ENCODE measurements at regions not wholly inside any gene's neighbourhood (a gene's known extent, or its start where the extent isn't known, plus 50 kb on each side); places are given as distances from the start of the nearest gene placed in this dataset.

DNA sequence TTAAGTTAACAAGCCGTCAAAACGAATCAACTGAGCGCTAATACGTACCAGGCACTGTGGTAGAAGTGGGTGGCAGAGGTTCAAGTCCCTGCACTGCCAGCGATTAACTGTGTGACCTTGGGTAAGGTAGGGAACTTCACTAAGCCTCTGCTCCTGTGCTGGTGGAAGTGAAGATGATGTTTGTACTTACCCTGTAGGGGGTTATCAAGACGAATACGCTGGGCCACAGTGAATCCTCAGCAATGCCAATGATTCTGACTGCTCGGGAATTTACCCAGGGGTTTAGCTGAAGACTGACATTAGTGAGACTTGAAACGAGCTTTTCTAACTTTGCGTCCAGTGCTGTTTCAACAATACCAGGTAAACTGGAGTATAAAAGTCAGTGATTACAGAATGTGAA is 305.3 kb downstream of the FGF9 start:
- TF ChIP-seq, protein P1, sequence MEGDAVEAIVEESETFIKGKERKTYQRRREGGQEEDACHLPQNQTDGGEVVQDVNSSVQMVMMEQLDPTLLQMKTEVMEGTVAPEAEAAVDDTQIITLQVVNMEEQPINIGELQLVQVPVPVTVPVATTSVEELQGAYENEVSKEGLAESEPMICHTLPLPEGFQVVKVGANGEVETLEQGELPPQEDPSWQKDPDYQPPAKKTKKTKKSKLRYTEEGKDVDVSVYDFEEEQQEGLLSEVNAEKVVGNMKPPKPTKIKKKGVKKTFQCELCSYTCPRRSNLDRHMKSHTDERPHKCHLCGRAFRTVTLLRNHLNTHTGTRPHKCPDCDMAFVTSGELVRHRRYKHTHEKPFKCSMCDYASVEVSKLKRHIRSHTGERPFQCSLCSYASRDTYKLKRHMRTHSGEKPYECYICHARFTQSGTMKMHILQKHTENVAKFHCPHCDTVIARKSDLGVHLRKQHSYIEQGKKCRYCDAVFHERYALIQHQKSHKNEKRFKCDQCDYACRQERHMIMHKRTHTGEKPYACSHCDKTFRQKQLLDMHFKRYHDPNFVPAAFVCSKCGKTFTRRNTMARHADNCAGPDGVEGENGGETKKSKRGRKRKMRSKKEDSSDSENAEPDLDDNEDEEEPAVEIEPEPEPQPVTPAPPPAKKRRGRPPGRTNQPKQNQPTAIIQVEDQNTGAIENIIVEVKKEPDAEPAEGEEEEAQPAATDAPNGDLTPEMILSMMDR (IDR thresholded peaks at IDR 0.05) = no peak
- no peak for TF ChIP-seq ELF1 (IDR thresholded peaks at IDR 0.05)
- TF ChIP-seq POLR2AphosphoS5 (IDR thresholded peaks at IDR 0.05; ENCODE audit: low read depth, low read length) = no peak
- TF ChIP-seq NFIC (IDR thresholded peaks at IDR 0.05; ENCODE audit: borderline replicate concordance) = no peak
- TF ChIP-seq EP300 (IDR thresholded peaks at IDR 0.05; ENCODE audit: borderline replicate concordance in 1 of 2, low read depth in 1 of 2, low read length in 1 of 2) = no peak

All from SK-N-SH (cell line).